Kidney epithelial cell (primary cell): ENCODE measurements at regions not wholly inside any gene's neighbourhood (a gene's known extent, or its start where the extent isn't known, plus 50 kb on each side); places are given as distances from the start of the nearest gene placed in this dataset.
"Not testable (repeated sequence)": the region's sequence is repeated elsewhere in the genome, so short reads cannot be mapped to it uniquely, and the experiment has no call there.

Experiments
- DNase-seq: peaks from one replicate; pipeline ENCODE4 v3.0.0-alpha.2; 2010; ENCODE audit warnings: low read depth
- H3K27me3 ChIP-seq: 2 replicates; pipeline ENCODE4 v1.6.0; 2011; ENCODE audit warnings: low read length; ENCODE audit not compliant: control insufficient read depth, insufficient read depth
- H3K36me3 ChIP-seq: 2 replicates; pipeline ENCODE4 v1.5.1; 2011; ENCODE audit warnings: low read length; ENCODE audit not compliant: control insufficient read depth, insufficient read depth
- H3K4me3 ChIP-seq: 2 replicates; pipeline ENCODE4 v1.5.1; 2011; ENCODE audit warnings: low read depth, mild to moderate bottlenecking, control low read depth, low read length
- TF ChIP-seq, protein P1 (sequence below): IDR thresholded peaks from 2 replicates; pipeline ENCODE4 v1.5.1; 2011; ENCODE audit warnings: mild to moderate bottlenecking, moderate library complexity, low read length, control low read depth, inconsistent platforms; ENCODE audit not compliant: insufficient read depth, poor library complexity, severe bottlenecking

DNA sequence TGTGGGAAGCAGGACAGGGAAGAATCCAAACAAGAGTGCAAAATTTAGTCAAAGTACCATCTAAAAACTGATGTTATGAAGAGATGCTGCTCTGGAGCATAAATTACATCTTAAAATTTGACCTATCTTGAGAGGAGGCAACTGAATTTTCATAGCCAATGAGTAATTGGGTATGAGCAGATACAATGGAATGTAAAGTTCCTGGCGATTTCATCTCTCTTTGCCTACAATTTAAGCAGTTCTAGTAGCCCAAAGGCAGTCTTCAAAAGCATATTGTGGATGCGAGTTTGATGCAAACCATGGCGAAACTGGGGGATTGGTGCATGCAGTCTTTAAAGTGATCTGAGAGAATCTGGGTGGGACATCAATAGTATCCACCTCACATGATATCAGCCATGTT is 1265.9 kb downstream of the BRINP3 start:
- DNase-seq = no peak
- Histone ChIP-seq H3K4me3 (no peak overlapping the region), H3K36me3 (no peaks in the 10 kb centered on the region), H3K27me3 (no peaks in the 10 kb centered on the region)
- TF ChIP-seq, protein P1, sequence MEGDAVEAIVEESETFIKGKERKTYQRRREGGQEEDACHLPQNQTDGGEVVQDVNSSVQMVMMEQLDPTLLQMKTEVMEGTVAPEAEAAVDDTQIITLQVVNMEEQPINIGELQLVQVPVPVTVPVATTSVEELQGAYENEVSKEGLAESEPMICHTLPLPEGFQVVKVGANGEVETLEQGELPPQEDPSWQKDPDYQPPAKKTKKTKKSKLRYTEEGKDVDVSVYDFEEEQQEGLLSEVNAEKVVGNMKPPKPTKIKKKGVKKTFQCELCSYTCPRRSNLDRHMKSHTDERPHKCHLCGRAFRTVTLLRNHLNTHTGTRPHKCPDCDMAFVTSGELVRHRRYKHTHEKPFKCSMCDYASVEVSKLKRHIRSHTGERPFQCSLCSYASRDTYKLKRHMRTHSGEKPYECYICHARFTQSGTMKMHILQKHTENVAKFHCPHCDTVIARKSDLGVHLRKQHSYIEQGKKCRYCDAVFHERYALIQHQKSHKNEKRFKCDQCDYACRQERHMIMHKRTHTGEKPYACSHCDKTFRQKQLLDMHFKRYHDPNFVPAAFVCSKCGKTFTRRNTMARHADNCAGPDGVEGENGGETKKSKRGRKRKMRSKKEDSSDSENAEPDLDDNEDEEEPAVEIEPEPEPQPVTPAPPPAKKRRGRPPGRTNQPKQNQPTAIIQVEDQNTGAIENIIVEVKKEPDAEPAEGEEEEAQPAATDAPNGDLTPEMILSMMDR = no peak

DNA sequence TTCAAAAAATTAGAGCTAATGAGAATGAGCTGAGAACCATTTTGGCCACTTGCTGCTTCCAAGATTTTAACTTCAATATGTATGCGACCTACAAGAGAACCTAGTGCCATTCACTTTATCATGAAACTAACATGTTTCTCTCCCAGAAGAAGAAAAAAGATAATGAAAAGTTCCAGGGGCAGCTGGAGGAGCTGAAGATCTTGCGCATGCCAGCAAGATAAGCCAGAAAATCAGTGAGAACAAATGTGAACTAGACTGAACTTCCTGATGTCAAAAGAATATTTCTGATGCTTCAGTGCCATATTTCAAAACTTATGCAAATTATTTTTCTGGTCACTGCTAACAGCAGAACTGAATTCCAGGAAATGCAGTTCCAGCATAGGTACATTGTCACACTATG is 1265.1 kb downstream of the BRINP3 start:
- Histone ChIP-seq H3K36me3 (no peaks in the 10 kb centered on the region), H3K4me3 (no peak overlapping the region), H3K27me3 (no peaks in the 10 kb centered on the region)
- DNase-seq = no peak
- TF ChIP-seq, protein P1 = no peak

DNA sequence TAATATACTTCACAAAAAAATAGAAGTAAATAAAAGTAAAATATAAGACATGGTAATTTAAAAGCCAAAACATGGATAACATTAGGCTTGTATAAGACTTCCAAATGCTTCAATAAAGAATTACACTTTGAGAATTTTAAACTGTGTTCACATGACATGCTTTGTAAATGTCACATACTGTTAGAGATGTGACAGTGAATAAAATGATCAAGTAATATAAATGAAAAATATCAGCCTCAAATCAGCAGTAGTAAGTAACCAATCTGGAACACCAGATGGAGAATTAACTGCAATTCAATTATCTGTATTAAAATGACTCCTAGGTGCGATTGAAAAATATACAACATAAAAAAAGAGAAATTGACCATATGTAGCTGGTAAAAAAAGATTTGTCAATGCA is 1260.8 kb downstream of the BRINP3 start:
- H3K27me3 ChIP-seq = no peaks in the 10 kb centered on the region
- H3K36me3 ChIP-seq = no peaks in the 10 kb centered on the region
- no peak for DNase-seq
- TF ChIP-seq, protein P1 = no peak
- H3K4me3 ChIP-seq = no peak overlapping the region

DNA sequence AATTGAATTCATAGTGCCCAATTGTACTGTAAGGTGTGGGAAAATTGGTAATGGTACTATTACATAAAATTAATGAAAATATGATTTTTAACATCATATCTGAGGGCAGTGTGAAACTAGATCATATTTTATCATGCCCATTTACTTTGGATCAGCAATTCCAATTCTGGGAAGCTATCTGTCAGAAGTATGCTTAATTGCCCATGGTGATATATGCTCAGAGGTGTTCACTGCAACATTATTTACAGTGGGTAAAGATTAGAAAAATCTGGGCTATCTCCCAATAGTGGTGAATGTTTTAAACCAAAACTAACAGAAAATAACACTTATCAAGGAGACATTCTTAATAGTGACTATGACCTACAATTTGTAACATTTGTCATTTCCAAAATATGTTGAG is 1260.0 kb downstream of the BRINP3 start:
- TF ChIP-seq, protein P1 = no peak
- DNase-seq = no peak
- Histone ChIP-seq H3K27me3 (no peaks in the 10 kb centered on the region), H3K4me3 (no peak overlapping the region), H3K36me3 (no peaks in the 10 kb centered on the region)

DNA sequence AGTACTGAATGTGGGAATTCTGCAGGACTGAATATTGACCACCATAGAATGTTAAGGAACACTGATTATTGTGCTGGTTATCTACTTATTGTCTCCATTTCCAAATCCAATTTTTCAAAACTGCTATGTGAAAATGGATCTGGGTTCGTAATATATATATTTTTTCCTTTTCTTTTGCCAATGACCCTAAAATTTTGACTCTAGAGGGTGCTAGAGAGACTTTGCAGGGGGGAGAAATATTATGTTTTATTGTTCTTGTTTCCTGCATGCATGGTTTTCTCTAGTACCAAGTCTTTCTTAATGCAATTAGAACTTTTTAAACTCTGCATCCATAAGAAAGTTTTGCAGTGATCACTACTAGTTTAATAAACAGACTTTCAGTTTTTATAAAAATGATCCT is 1256.9 kb downstream of the BRINP3 start:
- no peak for DNase-seq
- TF ChIP-seq, protein P1 = peak; percentile 39
- no peaks in the 10 kb centered on the region for H3K36me3 ChIP-seq
- no peaks in the 10 kb centered on the region for H3K27me3 ChIP-seq
- H3K4me3 ChIP-seq = no peak overlapping the region

DNA sequence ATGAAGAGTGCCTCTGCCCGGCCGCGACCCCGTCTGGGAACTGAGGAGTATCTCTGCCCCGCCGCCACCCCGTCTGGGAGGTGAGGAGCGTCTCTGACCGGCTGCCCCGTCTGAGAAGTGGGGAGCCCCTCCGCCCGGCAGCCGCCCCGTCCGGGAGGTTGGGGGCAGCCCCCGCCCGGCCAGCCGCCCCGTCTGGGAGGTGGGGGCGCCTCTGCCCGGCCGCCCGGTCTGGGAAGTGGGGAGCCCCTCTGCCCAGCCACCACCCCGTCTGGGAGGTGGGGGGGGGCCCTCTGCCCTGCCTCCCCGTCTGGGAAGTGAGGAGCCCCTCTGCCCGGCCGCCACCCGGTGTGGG is 1251.9 kb downstream of the BRINP3 start:
- H3K4me3 ChIP-seq, H3K27me3 ChIP-seq, H3K36me3 ChIP-seq, DNase-seq: not testable (repeated sequence)

DNA sequence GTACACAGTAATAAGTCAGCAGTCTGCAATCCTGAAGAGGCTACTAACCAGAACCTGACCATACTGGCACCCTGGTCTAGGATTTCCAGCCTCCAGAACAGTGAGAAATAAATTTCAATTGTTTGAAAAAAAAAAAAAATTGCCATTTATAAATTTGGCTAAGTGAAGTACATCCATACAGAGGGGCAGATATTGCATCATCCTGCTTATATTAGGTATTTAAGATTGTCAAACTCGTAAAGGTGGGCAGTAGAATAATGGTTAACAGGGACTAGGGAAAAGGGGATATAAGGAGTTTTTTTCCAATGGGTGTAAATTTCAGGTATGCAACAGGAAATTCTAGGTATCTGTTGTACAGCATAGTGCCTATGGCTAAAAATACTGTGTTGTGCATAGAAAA is 1250.9 kb downstream of the BRINP3 start:
- DNase-seq = no peak
- no peaks in the 10 kb centered on the region for H3K27me3 ChIP-seq
- no peaks in the 10 kb centered on the region for H3K36me3 ChIP-seq
- no peak overlapping the region for H3K4me3 ChIP-seq
- TF ChIP-seq, protein P1 = no peak
